A549 (cell line): ENCODE measurements at regions not wholly inside any gene's neighbourhood (a gene's known extent, or its start where the extent isn't known, plus 50 kb on each side); places are given as distances from the start of the nearest gene placed in this dataset.

Experiments
- BHLHE40 ChIP-seq: IDR thresholded peaks from 2 replicates; pipeline ENCODE4 v1.6.1; 2012; ENCODE audit warnings: low read depth, low read length, inconsistent platforms
- CHD4 ChIP-seq: fragments of 200-600 bp; sonication (generic); IDR thresholded peaks from 2 replicates; pipeline ENCODE4 v1.6.1; 2016; ENCODE audit warnings: antibody characterized with exemption, mild to moderate bottlenecking, borderline replicate concordance
- FOSL2 ChIP-seq, 2 experiments: fragments of 450-650 bp in 1 of 2; fragments of >200 bp in 1 of 2; sonication (Bioruptor Twin) in 1 of 2; formaldehyde crosslinking; IDR thresholded peaks; 2 replicates each; pipeline versions ENCODE4 v1.5.0 to v1.6.1; 2016 to 2020; ENCODE audit warnings: mild to moderate bottlenecking in 1 of 2, moderate library complexity in 1 of 2
- POLR2A ChIP-seq: IDR thresholded peaks from 2 replicates; pipeline ENCODE4 v1.6.1; 2012; ENCODE audit warnings: mild to moderate bottlenecking, low read length
- ZC3H11A ChIP-seq: fragments of 450-650 bp; IDR thresholded peaks from 2 replicates; pipeline ENCODE4 v1.6.1; 2014; ENCODE audit warnings: antibody characterized with exemption, mild to moderate bottlenecking
- TF ChIP-seq, protein P1 (sequence below): fragments of 200-600 bp; sonication (generic); IDR thresholded peaks from 2 replicates; pipeline ENCODE4 v1.6.1; 2016; ENCODE audit warnings: antibody characterized with exemption, mild to moderate bottlenecking, moderate library complexity
- TF ChIP-seq, protein P2 (sequence below): fragments of >200 bp; sonication (Bioruptor Twin); formaldehyde crosslinking; IDR thresholded peaks from 3 replicates; pipeline ENCODE4 v1.5.1; 2016

DNA sequence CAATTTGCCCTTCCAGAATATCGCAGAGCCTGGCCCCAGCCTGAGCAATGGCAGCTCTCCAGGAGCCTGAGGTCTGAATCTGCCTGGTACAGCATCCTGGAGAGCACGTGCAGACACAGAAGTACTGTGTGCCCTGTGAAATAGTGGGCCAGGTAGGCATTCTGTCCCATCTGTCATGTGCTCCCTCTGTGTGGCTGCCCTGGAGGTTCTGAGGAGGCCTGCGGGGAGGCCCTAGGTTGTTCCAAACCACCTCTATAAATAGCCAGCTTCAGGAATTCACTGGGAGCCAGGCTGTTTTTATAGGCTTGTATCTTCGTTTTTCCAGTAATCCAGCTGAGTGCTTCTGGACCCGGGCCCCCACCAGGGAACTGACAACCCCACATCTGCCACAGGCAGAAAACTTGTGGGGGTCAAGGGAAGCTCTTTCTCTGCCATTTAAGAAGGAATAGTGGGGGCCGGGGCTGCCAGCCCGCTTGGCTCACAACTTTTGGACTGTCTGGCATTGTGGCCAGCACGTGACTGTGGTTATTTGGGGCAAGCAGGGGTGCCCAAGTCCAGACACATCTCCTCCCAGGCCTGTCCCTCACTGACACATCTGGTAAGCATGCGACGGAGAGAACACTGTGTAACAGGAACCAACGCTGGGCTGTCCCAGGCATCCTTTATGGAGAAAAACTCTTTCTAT, 356.3 kb upstream of the TNRC6C start:
- TF ChIP-seq POLR2A = no peak
- TF ChIP-seq, protein P1, sequence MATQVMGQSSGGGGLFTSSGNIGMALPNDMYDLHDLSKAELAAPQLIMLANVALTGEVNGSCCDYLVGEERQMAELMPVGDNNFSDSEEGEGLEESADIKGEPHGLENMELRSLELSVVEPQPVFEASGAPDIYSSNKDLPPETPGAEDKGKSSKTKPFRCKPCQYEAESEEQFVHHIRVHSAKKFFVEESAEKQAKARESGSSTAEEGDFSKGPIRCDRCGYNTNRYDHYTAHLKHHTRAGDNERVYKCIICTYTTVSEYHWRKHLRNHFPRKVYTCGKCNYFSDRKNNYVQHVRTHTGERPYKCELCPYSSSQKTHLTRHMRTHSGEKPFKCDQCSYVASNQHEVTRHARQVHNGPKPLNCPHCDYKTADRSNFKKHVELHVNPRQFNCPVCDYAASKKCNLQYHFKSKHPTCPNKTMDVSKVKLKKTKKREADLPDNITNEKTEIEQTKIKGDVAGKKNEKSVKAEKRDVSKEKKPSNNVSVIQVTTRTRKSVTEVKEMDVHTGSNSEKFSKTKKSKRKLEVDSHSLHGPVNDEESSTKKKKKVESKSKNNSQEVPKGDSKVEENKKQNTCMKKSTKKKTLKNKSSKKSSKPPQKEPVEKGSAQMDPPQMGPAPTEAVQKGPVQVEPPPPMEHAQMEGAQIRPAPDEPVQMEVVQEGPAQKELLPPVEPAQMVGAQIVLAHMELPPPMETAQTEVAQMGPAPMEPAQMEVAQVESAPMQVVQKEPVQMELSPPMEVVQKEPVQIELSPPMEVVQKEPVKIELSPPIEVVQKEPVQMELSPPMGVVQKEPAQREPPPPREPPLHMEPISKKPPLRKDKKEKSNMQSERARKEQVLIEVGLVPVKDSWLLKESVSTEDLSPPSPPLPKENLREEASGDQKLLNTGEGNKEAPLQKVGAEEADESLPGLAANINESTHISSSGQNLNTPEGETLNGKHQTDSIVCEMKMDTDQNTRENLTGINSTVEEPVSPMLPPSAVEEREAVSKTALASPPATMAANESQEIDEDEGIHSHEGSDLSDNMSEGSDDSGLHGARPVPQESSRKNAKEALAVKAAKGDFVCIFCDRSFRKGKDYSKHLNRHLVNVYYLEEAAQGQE = no peak
- TF ChIP-seq ZC3H11A = no peak
- TF ChIP-seq FOSL2 (IDR thresholded peaks at IDR 0.05) = no peak
- no peak for TF ChIP-seq FOSL2 (CRISPR knock-in tag; IDR thresholded peaks at IDR 0.05)
- TF ChIP-seq, protein P2, sequence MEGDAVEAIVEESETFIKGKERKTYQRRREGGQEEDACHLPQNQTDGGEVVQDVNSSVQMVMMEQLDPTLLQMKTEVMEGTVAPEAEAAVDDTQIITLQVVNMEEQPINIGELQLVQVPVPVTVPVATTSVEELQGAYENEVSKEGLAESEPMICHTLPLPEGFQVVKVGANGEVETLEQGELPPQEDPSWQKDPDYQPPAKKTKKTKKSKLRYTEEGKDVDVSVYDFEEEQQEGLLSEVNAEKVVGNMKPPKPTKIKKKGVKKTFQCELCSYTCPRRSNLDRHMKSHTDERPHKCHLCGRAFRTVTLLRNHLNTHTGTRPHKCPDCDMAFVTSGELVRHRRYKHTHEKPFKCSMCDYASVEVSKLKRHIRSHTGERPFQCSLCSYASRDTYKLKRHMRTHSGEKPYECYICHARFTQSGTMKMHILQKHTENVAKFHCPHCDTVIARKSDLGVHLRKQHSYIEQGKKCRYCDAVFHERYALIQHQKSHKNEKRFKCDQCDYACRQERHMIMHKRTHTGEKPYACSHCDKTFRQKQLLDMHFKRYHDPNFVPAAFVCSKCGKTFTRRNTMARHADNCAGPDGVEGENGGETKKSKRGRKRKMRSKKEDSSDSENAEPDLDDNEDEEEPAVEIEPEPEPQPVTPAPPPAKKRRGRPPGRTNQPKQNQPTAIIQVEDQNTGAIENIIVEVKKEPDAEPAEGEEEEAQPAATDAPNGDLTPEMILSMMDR = no peak
- no peak for TF ChIP-seq BHLHE40
- TF ChIP-seq CHD4 = no peak
